Osteoblast (primary cell): ENCODE measurements at regions not wholly inside any gene's neighbourhood (a gene's known extent, or its start where the extent isn't known, plus 50 kb on each side); places are given as distances from the start of the nearest gene placed in this dataset.

Experiments
- DNase-seq: peaks from one replicate; pipeline ENCODE4 v3.0.0; 2011; ENCODE audit warnings: low spot score, mixed read lengths; ENCODE audit not compliant: insufficient read length; ENCODE audit errors: missing footprints
- H2AFZ ChIP-seq: 2 replicates; pipeline ENCODE4 v1.6.0; 2011; ENCODE audit warnings: mild to moderate bottlenecking, low read length
- H3K27ac ChIP-seq: 2 replicates; pipeline ENCODE4 v1.5.1; 2011; ENCODE audit warnings: mild to moderate bottlenecking, low read depth, low read length, moderate library complexity
- H3K27me3 ChIP-seq: 2 replicates; pipeline ENCODE4 v1.6.0; 2012; ENCODE audit warnings: mild to moderate bottlenecking, control low read depth, inconsistent platforms, low read length, moderate library complexity; ENCODE audit not compliant: insufficient read depth
- H3K36me3 ChIP-seq: 2 replicates; pipeline ENCODE4 v1.5.1; 2011; ENCODE audit warnings: mild to moderate bottlenecking, low read length, control low read depth, moderate library complexity; ENCODE audit not compliant: insufficient read depth
- H3K4me1 ChIP-seq: 2 replicates; pipeline ENCODE4 v1.5.1; 2011; ENCODE audit warnings: mild to moderate bottlenecking, low read length, control low read depth, moderate library complexity; ENCODE audit not compliant: insufficient read depth
- H3K4me2 ChIP-seq: 2 replicates; pipeline ENCODE4 v1.6.0; 2011; ENCODE audit warnings: mild to moderate bottlenecking, low read length; ENCODE audit not compliant: insufficient read depth
- H3K4me3 ChIP-seq: fragments of 200-600 bp; sonication (generic); 3 replicates; pipeline ENCODE4 v1.5.1; 2012; ENCODE audit warnings: mild to moderate bottlenecking, low read length, inconsistent platforms; ENCODE audit not compliant: insufficient read depth
- H3K79me2 ChIP-seq: 2 replicates; pipeline ENCODE4 v1.6.0; 2012; ENCODE audit warnings: mild to moderate bottlenecking, low read length, control low read depth, inconsistent platforms; ENCODE audit not compliant: insufficient read depth
- H3K9me3 ChIP-seq: 2 replicates; pipeline ENCODE4 v1.5.1; 2011; ENCODE audit warnings: low read depth, low read length, control low read depth
- H4K20me1 ChIP-seq: 2 replicates; pipeline ENCODE4 v1.6.0; 2012; ENCODE audit warnings: mild to moderate bottlenecking, low read length, control low read depth; ENCODE audit not compliant: insufficient read depth
- TF ChIP-seq, protein P1 (sequence below): IDR thresholded peaks from 2 replicates; pipeline ENCODE4 v1.5.1; 2011; ENCODE audit warnings: mild to moderate bottlenecking, low read depth, low read length, moderate library complexity; ENCODE audit errors: extremely low read depth

GRCh38 chr1:55317673-55318072 lies 102.5 kb upstream of the USP24 start:
- no peaks in the 10 kb centered on the region for H3K36me3 ChIP-seq
- H3K4me2 ChIP-seq: no peak overlapping the region
- H3K9me3 ChIP-seq: no peaks in the 10 kb centered on the region
- H3K4me1 ChIP-seq: peaks cover 10% of the 10 kb centered on the region
- H3K27me3 ChIP-seq: no peaks in the 10 kb centered on the region
- no peaks in the 10 kb centered on the region for H3K79me2 ChIP-seq
- no peaks in the 10 kb centered on the region for H4K20me1 ChIP-seq
- TF ChIP-seq, protein P1, sequence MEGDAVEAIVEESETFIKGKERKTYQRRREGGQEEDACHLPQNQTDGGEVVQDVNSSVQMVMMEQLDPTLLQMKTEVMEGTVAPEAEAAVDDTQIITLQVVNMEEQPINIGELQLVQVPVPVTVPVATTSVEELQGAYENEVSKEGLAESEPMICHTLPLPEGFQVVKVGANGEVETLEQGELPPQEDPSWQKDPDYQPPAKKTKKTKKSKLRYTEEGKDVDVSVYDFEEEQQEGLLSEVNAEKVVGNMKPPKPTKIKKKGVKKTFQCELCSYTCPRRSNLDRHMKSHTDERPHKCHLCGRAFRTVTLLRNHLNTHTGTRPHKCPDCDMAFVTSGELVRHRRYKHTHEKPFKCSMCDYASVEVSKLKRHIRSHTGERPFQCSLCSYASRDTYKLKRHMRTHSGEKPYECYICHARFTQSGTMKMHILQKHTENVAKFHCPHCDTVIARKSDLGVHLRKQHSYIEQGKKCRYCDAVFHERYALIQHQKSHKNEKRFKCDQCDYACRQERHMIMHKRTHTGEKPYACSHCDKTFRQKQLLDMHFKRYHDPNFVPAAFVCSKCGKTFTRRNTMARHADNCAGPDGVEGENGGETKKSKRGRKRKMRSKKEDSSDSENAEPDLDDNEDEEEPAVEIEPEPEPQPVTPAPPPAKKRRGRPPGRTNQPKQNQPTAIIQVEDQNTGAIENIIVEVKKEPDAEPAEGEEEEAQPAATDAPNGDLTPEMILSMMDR: no peak
- H3K4me3 ChIP-seq: no peak overlapping the region
- no peak for DNase-seq
- no peak overlapping the region for H2AFZ ChIP-seq
- H3K27ac ChIP-seq: no peak overlapping the region

DNA sequence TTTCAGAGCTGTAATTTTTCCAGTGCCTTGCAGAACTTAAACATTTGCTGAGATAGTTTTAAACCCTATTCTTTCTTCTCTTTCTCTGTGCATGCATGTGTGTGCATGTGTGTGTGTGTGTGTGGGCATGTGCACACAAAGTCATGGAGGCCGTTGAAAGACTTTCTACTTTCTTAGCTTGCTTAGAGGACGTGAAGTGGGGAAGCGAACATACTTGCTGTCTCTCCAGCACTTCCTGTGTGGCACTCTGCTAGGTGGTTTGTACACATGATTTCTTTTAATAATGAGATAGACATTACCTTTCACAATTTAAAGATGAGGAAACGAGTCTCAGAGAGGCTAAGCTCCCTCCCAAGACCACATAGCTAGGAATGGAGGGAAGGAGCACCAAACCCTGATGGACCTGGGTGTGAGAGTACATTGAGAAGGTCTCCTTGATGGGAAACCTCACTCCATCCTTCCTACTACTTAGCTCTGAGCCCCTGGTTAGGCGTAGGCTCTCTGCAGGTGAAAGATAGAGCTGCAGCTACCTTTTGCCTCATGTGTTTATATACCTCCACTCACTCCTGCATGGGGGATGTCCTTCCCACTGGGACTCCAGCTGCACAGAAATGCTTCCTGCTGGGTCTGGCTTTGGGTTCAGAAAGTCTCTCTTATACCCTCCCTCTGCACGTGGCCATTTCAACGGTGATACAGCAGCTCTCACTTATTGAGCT lies 101.9 kb upstream of the USP24 start:
- no peak overlapping the region for H3K4me2 ChIP-seq
- no peak for DNase-seq
- no peaks in the 10 kb centered on the region for H3K9me3 ChIP-seq
- no peaks in the 10 kb centered on the region for H3K27me3 ChIP-seq
- H2AFZ ChIP-seq: no peak overlapping the region
- H3K79me2 ChIP-seq: no peaks in the 10 kb centered on the region
- TF ChIP-seq, protein P1: no peak
- H3K27ac ChIP-seq: no peak overlapping the region
- H3K36me3 ChIP-seq: no peaks in the 10 kb centered on the region
- H4K20me1 ChIP-seq: no peaks in the 10 kb centered on the region
- H3K4me3 ChIP-seq: no peak overlapping the region
- peaks cover 10% of the 10 kb centered on the region for H3K4me1 ChIP-seq

DNA sequence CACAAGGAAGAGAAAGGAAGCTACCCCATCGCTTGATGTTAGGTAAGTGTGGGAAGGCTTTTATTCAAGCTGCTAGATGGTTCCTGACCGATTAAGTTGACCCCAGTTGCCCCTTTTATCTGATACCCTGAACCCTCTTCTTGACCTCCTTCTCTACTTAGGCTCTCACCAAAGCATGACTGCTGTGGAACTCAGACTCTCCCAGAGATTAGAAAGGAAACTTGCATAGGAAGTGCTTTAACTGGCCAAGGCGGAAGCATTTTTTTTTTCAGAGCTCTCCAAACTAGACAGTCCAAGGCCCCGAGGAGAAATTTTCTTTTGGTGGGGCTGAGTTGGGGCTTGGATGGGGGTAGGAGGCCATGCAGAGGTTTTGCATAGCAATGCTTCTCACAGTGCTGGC lies 101.3 kb upstream of the USP24 start:
- Histone ChIP-seq H3K79me2 (no peaks in the 10 kb centered on the region), H3K9me3 (no peaks in the 10 kb centered on the region), H3K4me2 (no peak overlapping the region), H4K20me1 (no peaks in the 10 kb centered on the region), H3K4me3 (no peak overlapping the region), H3K36me3 (no peaks in the 10 kb centered on the region), H3K4me1 (peaks cover 11% of the 10 kb centered on the region), H2AFZ (no peak overlapping the region), H3K27me3 (no peaks in the 10 kb centered on the region), H3K27ac (no peak overlapping the region)
- TF ChIP-seq, protein P1: no peak
- DNase-seq: peak; percentile 35

- no peaks in the 10 kb centered on the region for H4K20me1 ChIP-seq
- no peak overlapping the region for H3K4me2 ChIP-seq
- no peak overlapping the region for H2AFZ ChIP-seq
- peaks cover 19% of the 10 kb centered on the region for H3K4me1 ChIP-seq
- no peak overlapping the region for H3K27ac ChIP-seq
- no peaks in the 10 kb centered on the region for H3K36me3 ChIP-seq
- no peak overlapping the region for H3K4me3 ChIP-seq
- H3K79me2 ChIP-seq: no peaks in the 10 kb centered on the region
- no peak for DNase-seq
- H3K9me3 ChIP-seq: no peaks in the 10 kb centered on the region
- H3K27me3 ChIP-seq: no peaks in the 10 kb centered on the region
- TF ChIP-seq, protein P1: no peak
Observed at GRCh38 chr1:55315552-55315951, 100.4 kb upstream of the USP24 start.
